Upper lobe of right lung (tissue), 1 donor: ENCODE measurements at regions not wholly inside any gene's neighbourhood (a gene's known extent, or its start where the extent isn't known, plus 50 kb on each side); places are given as distances from the start of the nearest gene placed in this dataset.

Source experiments
- ATAC-seq: fragments of 200-7000 bp; cut with Tn5 transposase; one replicate; pipeline ENCODE4 v1.9.1; 2020; ENCODE audit warnings: mild to moderate bottlenecking, moderate library complexity
- DNase-seq: peaks from one replicate; pipeline ENCODE4 v3.0.0-alpha.2; 2020
- H3K27ac ChIP-seq: fragments of 200-600 bp; one replicate; pipeline ENCODE4 v1.8.0; 2022
- H3K27me3 ChIP-seq: fragments of 200-600 bp; one replicate; pipeline ENCODE4 v1.8.0; 2022; ENCODE audit warnings: mild to moderate bottlenecking
- H3K36me3 ChIP-seq: fragments of 200-600 bp; one replicate; pipeline ENCODE4 v1.8.0; 2022
- H3K4me1 ChIP-seq: fragments of 200-600 bp; one replicate; pipeline ENCODE4 v1.8.0; 2022
- H3K4me3 ChIP-seq: fragments of 200-600 bp; one replicate; pipeline ENCODE4 v1.8.0; 2022; ENCODE audit warnings: mild to moderate bottlenecking
- H3K9me3 ChIP-seq: fragments of 200-600 bp; one replicate; pipeline ENCODE4 v1.8.0; 2022
- CTCF ChIP-seq: fragments of 200-600 bp; IDR thresholded peaks from one replicate; pipeline ENCODE4 v1.8.0; 2022; ENCODE audit warnings: antibody characterized with exemption
- intact Hi-C: fragments of 100-400 bp; cut with DNase I; formaldehyde crosslinking; loops from one replicate; pipeline ENCODE4 v1.11.0; 2022
- donor health status: DM: no; HTN: yes; CAD: no; lungs with severe emphysema.

GRCh38 chr2:21607572-21607971 is 483.8 kb downstream of the TDRD15 start:
- Histone ChIP-seq H3K9me3 (no peaks in the 10 kb centered on the region), H3K27ac (no peak overlapping the region), H3K4me3 (no peak overlapping the region), H3K27me3 (no peaks in the 10 kb centered on the region), H3K36me3 (no peaks in the 10 kb centered on the region), H3K4me1 (no peaks in the 10 kb centered on the region)
- intact Hi-C loops, result no loop called here
- no peak for TF ChIP-seq CTCF
- DNase-seq, result no peak
- ATAC-seq, result no peak

- Histone ChIP-seq H3K27me3 (no peaks in the 10 kb centered on the region), H3K9me3 (no peaks in the 10 kb centered on the region), H3K4me1 (no peaks in the 10 kb centered on the region), H3K4me3 (no peak overlapping the region), H3K27ac (no peak overlapping the region), H3K36me3 (no peaks in the 10 kb centered on the region)
- no peak for ATAC-seq
- no peak for TF ChIP-seq CTCF
- intact Hi-C loops, result no loop called here
- no peak for DNase-seq
Observed at GRCh38 chr2:21610304-21610703, 486.5 kb downstream of the TDRD15 start.

GRCh38 chr2:21617885-21618434 is 494.2 kb downstream of the TDRD15 start:
- no peak for DNase-seq
- Histone ChIP-seq H3K4me3 (no peak overlapping the region), H3K27ac (no peak overlapping the region), H3K27me3 (no peaks in the 10 kb centered on the region), H3K9me3 (no peaks in the 10 kb centered on the region), H3K36me3 (no peaks in the 10 kb centered on the region), H3K4me1 (no peaks in the 10 kb centered on the region)
- ATAC-seq, result no peak
- intact Hi-C loops, result no loop called here
- TF ChIP-seq CTCF, result no peak

- Histone ChIP-seq H3K4me3 (no peak overlapping the region), H3K9me3 (no peaks in the 10 kb centered on the region), H3K4me1 (no peaks in the 10 kb centered on the region), H3K36me3 (no peaks in the 10 kb centered on the region), H3K27me3 (no peaks in the 10 kb centered on the region), H3K27ac (no peak overlapping the region)
- intact Hi-C loops, result no loop called here
- TF ChIP-seq CTCF, result no peak
- no peak for ATAC-seq
- no peak for DNase-seq
Observed at GRCh38 chr2:21620771-21621170, 497.0 kb downstream of the TDRD15 start.

GRCh38 chr2:21627938-21628337 is 504.2 kb downstream of the TDRD15 start:
- no peak for DNase-seq
- H3K36me3 ChIP-seq, result no peaks in the 10 kb centered on the region
- H3K27ac ChIP-seq, result no peak overlapping the region
- no peak overlapping the region for H3K4me3 ChIP-seq
- no peaks in the 10 kb centered on the region for H3K27me3 ChIP-seq
- H3K9me3 ChIP-seq, result no peaks in the 10 kb centered on the region
- H3K4me1 ChIP-seq, result no peaks in the 10 kb centered on the region
- no peak for ATAC-seq
- no peak for TF ChIP-seq CTCF
- intact Hi-C loops, result no loop called here

- Histone ChIP-seq H3K36me3 (no peaks in the 10 kb centered on the region), H3K4me3 (no peak overlapping the region), H3K27me3 (no peaks in the 10 kb centered on the region), H3K9me3 (no peaks in the 10 kb centered on the region), H3K27ac (no peak overlapping the region), H3K4me1 (no peaks in the 10 kb centered on the region)
- intact Hi-C loops, result no loop called here
- TF ChIP-seq CTCF, result no peak
- ATAC-seq (no peak), DNase-seq (no peak)
Observed at GRCh38 chr2:21633015-21633414, 509.2 kb downstream of the TDRD15 start.
